Stimulated activated CD4-positive, alpha-beta T cell treated with anti-CD3 and anti-CD28 coated beads, TNF-alpha, amount 100 ng/mL, for 24 hours (primary cell): ENCODE measurements at regions not wholly inside any gene's neighbourhood (a gene's known extent, or its start where the extent isn't known, plus 50 kb on each side); places are given as distances from the start of the nearest gene placed in this dataset.
"Not testable (repeated sequence)": the region's sequence is repeated elsewhere in the genome, so short reads cannot be mapped to it uniquely, and the experiment has no call there.

ENCODE experiments used
- DNase-seq, 3 experiments: peaks; one replicate each; pipeline ENCODE4 v3.0.0-alpha.2; 2020; ENCODE audit warnings: low read depth in 3 of 3

DNA sequence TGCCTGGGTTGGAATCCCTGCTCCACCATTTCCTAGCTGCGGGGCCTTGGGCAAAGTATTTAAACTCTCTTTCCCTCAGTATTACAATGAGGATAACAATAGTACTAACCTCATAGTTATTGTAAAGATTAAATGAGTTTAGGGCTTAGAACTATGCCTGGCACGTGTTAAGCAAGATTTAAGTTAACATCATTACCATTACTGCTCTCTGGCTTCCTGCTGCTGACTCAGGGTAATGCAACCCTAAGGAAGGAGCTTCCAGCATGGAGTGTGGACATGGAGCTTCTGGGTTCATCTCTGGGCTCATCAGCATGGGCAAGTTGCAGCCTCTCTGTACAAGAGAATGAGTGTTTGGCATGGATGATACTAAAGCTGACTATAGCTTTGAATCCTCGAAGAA lies 374.2 kb upstream of the MAP2 start:
- DNase-seq, result no peak

DNA sequence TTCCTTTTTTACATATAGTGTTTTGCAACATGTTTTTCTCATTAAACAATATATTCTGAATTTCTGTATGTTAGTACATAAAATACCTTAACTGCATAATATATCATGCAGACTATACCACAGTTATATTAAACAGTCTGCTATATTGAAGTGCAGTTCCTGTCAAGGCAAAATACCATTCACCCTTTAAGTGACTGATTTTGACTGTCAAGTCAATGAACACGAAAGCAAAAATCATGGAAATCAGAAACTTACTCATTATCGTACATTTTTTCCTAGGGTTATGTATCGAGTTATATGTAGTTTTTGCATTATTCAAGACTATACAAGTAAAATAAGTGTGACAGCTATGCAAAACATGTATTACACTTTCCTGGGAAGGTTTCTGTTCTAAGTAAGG lies 361.6 kb upstream of the MAP2 start:
- no peak for DNase-seq

DNA sequence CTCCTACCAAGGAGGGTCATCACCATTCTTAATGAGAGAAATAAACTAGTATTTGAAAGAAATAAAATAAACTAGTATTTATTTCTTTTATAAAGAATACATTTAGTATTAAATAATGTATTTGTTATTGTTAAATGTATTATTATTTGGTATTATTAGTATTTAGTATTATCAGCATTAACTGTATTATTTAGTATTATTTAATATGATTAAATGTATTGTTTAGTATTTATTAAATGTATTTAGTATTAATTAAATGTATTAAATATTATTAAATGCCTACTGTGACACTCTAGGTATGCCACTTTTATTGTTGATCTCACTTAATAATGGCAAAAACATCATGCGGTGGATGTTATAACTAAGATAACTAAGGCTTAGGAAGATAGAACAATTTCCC lies 353.6 kb upstream of the MAP2 start:
- DNase-seq, result no peak

DNA sequence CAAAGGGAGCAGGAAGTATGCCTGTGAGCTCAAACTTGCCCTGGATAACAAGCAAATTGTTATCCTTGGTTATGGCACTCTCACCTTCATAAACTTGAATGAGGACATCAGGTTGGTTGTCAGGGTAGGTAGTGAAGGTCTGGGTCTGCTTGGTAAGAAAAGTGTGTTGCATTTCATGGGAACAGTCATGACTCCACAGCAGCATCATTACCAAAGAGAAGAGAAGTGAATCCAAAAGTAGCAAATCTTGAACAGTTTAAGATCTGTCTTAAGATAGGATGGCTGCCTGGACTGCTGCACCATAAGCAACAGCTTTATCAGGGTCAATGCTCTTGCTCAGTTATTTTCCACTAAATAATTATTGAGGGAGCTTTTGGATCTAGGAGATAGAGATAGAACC lies 350.7 kb upstream of the MAP2 start:
- no peak for DNase-seq

GRCh38 chr2:209074711-209075110 lies 349.1 kb upstream of the MAP2 start:
- DNase-seq, result no peak

DNA sequence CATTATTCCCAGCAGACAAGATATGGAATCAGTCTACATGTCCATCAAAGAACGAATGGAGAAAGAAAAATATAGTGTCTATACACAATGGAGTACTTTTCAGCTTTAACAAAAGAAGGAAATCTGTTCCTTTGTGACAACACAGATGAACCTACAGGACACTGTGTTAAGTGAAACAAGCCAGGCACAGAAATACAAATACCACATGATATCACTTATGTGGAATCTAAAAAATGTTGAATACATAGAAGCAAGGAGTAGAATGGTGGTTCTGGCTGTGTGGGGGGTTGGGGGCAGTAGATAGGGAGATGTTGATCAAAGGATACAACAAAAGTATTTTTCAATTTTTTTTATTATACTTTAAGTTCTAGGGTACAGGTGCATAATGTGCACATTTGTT lies 347.7 kb upstream of the MAP2 start:
- no peak for DNase-seq

GRCh38 chr2:209086761-209087160 lies 337.1 kb upstream of the MAP2 start:
- DNase-seq, result no peak

DNA sequence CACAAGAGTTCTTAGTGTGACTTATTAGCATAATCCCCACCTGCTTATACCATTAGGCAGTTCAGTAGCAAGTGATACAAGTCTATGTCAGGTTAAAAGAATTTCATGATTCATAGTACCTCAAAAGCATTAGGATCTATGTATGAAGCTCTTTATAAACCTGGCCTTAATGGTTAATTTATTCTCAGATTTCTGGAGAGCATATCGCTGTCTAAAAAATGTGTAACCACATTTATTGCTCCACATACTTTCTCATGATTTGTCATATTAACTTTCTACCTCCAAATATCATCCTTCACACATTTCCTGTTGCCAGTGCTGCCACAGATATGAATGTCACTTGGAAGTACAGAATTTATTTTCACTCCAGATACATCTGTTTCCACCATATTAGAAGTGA lies 332.8 kb upstream of the MAP2 start:
- no peak for DNase-seq

DNA sequence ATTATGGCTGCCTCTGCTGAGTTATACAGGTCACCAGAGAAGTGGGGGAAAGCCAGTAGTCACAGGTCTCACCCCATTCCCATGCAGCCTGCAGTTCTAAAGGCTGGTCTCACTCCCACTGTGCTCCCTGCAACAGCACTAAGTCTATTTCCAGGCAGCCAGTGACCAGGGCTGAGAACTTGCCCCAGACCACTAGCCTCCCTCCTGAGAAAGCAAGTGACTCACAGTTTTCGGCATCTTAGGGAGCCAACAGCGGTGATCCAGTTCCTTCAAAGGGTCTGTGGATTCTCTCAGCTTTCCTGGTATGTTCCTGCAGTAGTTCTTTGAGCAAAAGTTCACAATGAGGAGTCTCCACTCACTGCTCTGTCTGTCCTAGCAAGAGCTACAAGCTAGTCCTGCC lies 329.6 kb upstream of the MAP2 start:
- no peak for DNase-seq

DNA sequence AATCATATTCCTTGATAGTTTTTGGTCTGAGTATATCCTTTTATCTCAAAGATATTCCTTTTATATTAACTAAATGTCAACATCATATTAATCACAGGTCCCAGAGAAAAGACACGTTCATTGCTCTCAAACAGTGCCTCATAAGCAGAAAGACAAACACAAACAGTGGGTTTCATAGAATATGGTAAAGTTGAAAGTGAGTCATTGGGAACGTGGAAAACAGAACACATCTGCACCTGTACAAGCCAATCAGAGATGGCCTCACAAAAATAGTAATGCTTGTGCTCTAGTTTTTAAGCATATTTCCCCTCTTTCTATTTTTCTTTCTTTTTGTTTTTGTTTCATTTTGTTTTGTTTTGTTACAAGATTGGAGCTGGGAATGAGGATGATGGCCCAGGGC lies 328.4 kb upstream of the MAP2 start:
- DNase-seq, result no peak

DNA sequence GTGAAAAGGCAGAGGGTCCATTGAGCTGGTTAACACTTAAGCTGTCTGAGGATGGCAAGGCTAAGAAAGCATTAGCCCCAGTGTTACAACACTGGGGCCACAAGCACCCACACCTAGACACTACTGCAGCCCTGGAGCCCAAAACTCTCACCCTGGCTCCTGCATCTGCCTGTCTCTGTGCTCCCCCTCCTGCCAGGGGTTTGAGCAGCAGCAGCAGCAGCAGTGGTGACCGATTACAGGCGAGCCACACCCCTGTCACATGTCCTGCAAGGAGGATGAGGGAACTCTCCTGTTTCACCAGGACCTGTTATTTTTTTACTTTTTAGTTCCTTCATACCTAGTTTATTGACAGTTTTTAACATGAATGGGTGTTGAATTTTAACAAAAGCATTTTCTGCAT lies 326.7 kb upstream of the MAP2 start:
- DNase-seq, result no peak

DNA sequence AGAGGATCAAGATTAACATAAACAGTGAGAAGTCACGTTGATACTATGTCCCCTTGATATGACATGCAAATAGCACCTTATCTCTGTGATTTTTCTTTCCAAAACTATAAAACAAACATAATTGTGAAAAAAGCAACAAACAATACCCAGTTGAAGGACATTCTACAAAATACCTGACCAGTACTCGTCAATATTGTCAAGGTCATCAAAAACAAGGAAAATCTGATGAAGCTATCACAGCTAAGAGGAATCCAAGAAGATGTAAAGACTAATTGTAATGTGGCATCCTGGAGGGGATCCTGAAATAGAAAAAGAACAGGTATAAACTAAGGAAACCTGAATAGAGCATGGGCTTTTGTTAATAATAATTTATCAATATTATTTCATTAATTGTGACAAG lies 321.5 kb upstream of the MAP2 start:
- no peak for DNase-seq

DNA sequence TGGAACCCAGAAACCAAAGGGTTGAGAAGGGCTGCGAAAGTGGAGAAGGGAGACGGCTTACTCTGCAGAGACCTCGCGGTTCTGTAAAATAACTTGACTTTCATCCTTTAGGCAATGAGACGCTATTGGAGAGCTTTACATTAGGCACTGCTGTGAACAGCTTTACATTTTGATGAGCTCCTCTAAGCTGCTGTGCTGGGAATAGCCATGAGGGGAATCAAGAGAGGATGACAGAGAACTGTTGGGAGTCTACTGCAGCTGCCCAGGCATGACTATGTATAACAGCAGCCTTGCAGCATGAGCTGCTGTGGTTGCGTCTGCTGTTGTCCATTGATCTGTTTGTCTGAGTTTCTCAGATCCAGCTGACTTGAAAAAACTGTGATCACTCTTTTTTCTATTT lies 310.8 kb upstream of the MAP2 start:
- DNase-seq, result no peak

DNA sequence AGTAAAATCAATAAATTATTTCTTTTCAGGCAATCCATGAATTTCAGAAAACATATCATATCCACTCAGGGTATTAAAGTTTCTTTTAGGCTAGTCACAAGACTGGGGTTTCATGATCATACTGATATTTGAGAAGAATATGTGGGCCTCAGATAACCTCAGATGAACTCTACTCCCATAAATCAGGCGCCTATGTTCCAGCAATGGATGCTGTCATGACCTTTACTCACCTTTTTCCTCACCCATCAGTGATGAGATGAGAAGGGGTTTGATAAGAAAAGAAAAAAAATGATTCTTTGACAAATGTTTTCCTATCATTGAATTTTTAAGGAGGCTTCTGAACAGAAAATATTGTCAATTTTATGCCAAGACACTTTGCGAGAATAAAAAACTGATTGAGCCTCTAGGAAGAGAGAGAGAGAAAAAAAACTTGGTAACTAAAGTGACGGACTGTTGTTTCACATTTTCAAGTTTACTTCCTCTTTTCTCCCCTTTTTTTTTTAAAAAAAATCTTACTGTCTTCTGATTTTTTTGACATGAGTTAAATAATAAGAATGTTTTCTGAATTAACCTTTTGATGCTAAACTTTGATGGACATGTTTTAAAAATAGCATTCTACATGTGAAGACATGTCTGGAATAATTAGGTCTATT lies 309.1 kb upstream of the MAP2 start:
- no peak for DNase-seq

DNA sequence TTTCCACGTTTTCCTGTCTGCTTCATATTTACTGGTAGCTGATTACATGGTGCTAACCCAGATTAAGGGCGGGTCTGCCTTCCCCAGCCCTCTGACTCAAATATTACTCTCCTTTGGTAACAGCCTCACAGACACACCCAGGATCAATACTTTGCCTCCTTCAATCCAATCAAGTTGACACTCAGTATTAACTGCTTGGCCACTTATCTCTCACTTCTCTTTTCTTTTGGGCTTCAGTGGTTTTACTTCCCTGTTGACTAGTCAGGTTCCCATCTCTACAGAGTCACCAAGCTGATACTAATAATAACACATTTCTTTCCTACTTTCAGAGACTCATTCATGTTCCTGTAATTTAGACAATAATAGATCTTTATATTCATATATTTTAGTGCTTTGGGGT lies 302.2 kb upstream of the MAP2 start:
- DNase-seq, result no peak

- no peak for DNase-seq
Measured at GRCh38 chr2:209125291-209125690, 298.6 kb upstream of the MAP2 start.

- no peak for DNase-seq
Measured at GRCh38 chr2:209138079-209138478, 285.8 kb upstream of the MAP2 start.

GRCh38 chr2:209141142-209141541 lies 282.7 kb upstream of the MAP2 start:
- DNase-seq, result no peak

- DNase-seq, result no peak
Measured at GRCh38 chr2:209141818-209142217, 282.0 kb upstream of the MAP2 start.

DNA sequence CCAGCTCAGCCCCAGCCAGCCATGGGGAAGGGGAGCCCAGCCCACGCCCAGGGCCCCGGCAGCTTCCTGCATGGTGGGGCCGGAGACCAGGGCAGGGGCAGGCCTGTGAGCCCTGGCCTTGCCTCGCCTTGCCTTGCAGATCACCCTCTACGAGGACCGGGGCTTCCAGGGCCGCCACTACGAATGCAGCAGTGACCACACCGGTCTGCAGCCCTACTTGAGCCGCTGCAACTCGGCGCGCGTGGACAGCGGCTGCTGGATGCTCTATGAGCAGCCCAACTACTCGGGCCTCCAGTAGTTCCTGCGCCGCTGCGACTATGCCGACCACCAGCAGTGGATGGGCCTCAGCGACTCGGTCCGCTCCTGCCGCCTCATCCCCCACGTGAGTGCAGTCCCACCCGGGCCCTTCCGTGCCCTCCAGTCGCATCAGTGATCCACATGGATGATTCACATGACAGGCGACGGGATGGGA lies 278.6 kb upstream of the MAP2 start:
- not testable (repeated sequence) for DNase-seq

GRCh38 chr2:209145941-209146681 lies 277.7 kb upstream of the MAP2 start:
- no peak for DNase-seq

DNA sequence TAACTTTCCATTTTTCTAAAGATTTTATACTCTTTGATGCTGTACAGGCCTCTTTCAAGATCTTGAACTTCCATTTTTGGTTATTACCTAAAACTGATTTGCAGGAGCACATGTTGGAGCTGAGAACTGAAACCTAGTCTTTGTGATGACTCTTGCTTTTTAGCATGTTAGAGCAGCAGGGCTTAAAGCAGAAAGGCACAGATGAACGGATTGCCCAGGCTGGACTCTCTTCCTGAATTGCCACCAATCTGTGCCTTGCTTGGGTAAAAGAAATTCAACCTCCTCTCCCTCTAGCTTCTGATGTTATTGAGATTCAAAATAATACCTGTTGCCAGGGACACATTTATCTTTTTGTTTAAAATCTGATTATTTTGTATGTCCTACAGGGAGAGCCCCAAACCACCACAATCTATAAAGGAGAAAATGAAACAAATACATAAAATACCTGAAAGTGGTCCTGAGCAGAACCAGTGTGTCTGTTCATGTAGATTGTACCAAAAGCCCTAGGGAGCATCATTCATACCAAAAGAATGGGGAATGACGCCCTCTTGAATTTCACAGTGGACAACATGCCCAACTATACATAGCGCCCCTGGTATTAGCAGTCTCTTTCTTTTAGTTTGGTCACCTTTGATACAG lies 277.0 kb upstream of the MAP2 start:
- no peak for DNase-seq

DNA sequence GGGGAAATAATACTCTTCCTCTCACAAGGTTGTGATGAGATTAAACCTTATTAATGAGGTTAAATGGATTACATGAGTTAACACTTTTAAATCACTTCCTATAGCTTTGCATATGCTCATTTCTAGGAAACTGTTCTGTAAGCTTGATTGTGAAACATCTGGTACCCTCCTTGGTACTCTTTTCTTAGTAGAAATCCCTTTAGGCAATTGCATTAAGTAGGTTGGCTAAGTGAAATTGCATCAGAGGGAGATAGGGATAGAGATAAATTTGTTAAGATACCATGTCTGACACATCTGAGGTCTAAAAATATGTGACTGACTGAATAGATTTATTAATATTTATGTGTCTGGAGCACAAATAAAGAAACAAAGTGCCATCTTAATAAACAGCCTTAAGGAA lies 275.9 kb upstream of the MAP2 start:
- DNase-seq, result no peak
